GM19467 (cell line): ENCODE measurements at regions not wholly inside any gene's neighbourhood (a gene's known extent, or its start where the extent isn't known, plus 50 kb on each side); places are given as distances from the start of the nearest gene placed in this dataset.
"Not testable (repeated sequence)": the region's sequence is repeated elsewhere in the genome, so short reads cannot be mapped to it uniquely, and the experiment has no call there.

Experiments used
- ATAC-seq: cut with Tn5 transposase; IDR thresholded peaks from one replicate; pipeline ENCODE4 v1.9.1; 2021; ENCODE audit warnings: mild to moderate bottlenecking, moderate library complexity; ENCODE audit not compliant: unreplicated experiment

- no peak for ATAC-seq
These were observed 175.4 kb downstream of the CDC14C start for GRCh38 chr7:49099587-49100326.

GRCh38 chr7:49100908-49101740, 176.8 kb downstream of the CDC14C start:
- ATAC-seq: not testable (repeated sequence)

GRCh38 chr7:49102411-49102810, 178.1 kb downstream of the CDC14C start:
- ATAC-seq: no peak

GRCh38 chr7:49111706-49112105, 187.4 kb downstream of the CDC14C start:
- no peak for ATAC-seq

- no peak for ATAC-seq
These were observed 187.9 kb downstream of the CDC14C start for GRCh38 chr7:49112222-49112621.

- no peak for ATAC-seq
These were observed 188.3 kb downstream of the CDC14C start for GRCh38 chr7:49112647-49113046.

GRCh38 chr7:49119706-49120105, 195.4 kb downstream of the CDC14C start:
- ATAC-seq: no peak

- no peak for ATAC-seq
These were observed 200.9 kb downstream of the CDC14C start for GRCh38 chr7:49125246-49125645.

GRCh38 chr7:49127359-49127913, 203.1 kb downstream of the CDC14C start:
- ATAC-seq: no peak

GRCh38 chr7:49137978-49138377, 213.6 kb downstream of the CDC14C start:
- ATAC-seq: no peak

- no peak for ATAC-seq
These were observed 226.1 kb downstream of the CDC14C start for GRCh38 chr7:49150486-49150885.

- no peak for ATAC-seq
These were observed 226.8 kb downstream of the CDC14C start for GRCh38 chr7:49151146-49151545.

- no peak for ATAC-seq
These were observed 234.0 kb downstream of the CDC14C start for GRCh38 chr7:49158321-49158720.

GRCh38 chr7:49159536-49159935, 235.2 kb downstream of the CDC14C start:
- ATAC-seq: no peak

- ATAC-seq: no peak
These were observed 242.1 kb downstream of the CDC14C start for GRCh38 chr7:49166441-49166840.

- no peak for ATAC-seq
These were observed 248.3 kb downstream of the CDC14C start for GRCh38 chr7:49172639-49173038.

GRCh38 chr7:49174396-49174795, 250.0 kb downstream of the CDC14C start:
- ATAC-seq: no peak

- ATAC-seq: no peak
These were observed 263.4 kb downstream of the CDC14C start for GRCh38 chr7:49187543-49188268.

- no peak for ATAC-seq
These were observed 304.2 kb downstream of the CDC14C start for GRCh38 chr7:49228426-49229098.

GRCh38 chr7:49229246-49229645, 304.9 kb downstream of the CDC14C start:
- ATAC-seq: no peak

GRCh38 chr7:49243521-49243920, 319.2 kb downstream of the CDC14C start:
- ATAC-seq: no peak
